DND-41 (cell line): ENCODE measurements at regions not wholly inside any gene's neighbourhood (a gene's known extent, or its start where the extent isn't known, plus 50 kb on each side); places are given as distances from the start of the nearest gene placed in this dataset.

Experiments
- ATAC-seq: fragments of 200-7000 bp; cut with Tn5 transposase; 3 replicates; pipeline ENCODE4 v1.9.1; 2021; ENCODE audit warnings: low read depth; ENCODE audit not compliant: insufficient read depth
- DNase-seq: peaks from one replicate; pipeline ENCODE4 v3.0.0-alpha.2; 2020
- H2AFZ ChIP-seq: 2 replicates; pipeline ENCODE4 v1.6.0; 2012; ENCODE audit warnings: low read depth, low read length
- H3K27ac ChIP-seq: 2 replicates; pipeline ENCODE4 v1.5.1; 2012; ENCODE audit warnings: low read length, inconsistent platforms
- H3K27me3 ChIP-seq: fragments of 200-600 bp; sonication (generic); 2 replicates; pipeline ENCODE4 v1.6.0; 2012; ENCODE audit warnings: low read length, mild to moderate bottlenecking, inconsistent platforms; ENCODE audit not compliant: insufficient read depth, poor library complexity
- H3K36me3 ChIP-seq: 2 replicates; pipeline ENCODE4 v1.5.1; 2012; ENCODE audit warnings: low read length, inconsistent platforms; ENCODE audit not compliant: insufficient read depth
- H3K4me1 ChIP-seq: 2 replicates; pipeline ENCODE4 v1.5.1; 2012; ENCODE audit warnings: mild to moderate bottlenecking, low read length; ENCODE audit not compliant: insufficient read depth
- H3K4me2 ChIP-seq: 2 replicates; pipeline ENCODE4 v1.6.0; 2012; ENCODE audit warnings: mild to moderate bottlenecking, moderate library complexity, low read length, inconsistent platforms; ENCODE audit not compliant: insufficient read depth
- H3K4me3 ChIP-seq, 2 experiments: fragments of 200-600 bp in 1 of 2; shearing (Covaris generic) in 1 of 2; 2 replicates each; pipeline ENCODE4 v1.5.1; 2012 to 2016; ENCODE audit warnings: inconsistent platforms in 2 of 2, low read length in 2 of 2, mild to moderate bottlenecking in 2 of 2, low read depth in 1 of 2, moderate library complexity in 1 of 2
- H3K79me2 ChIP-seq: 2 replicates; pipeline ENCODE4 v1.6.0; 2012; ENCODE audit warnings: low read length, inconsistent platforms; ENCODE audit not compliant: insufficient read depth
- H3K9ac ChIP-seq: 2 replicates; pipeline ENCODE4 v1.6.0; 2012; ENCODE audit warnings: low read depth, mild to moderate bottlenecking, inconsistent platforms, low read length, moderate library complexity
- H3K9me3 ChIP-seq: 2 replicates; pipeline ENCODE4 v1.5.1; 2012; ENCODE audit warnings: low read length, moderate library complexity, mild to moderate bottlenecking, inconsistent platforms; ENCODE audit not compliant: insufficient read depth, severe bottlenecking
- H4K20me1 ChIP-seq: 2 replicates; pipeline ENCODE4 v1.6.0; 2012; ENCODE audit warnings: low read length; ENCODE audit not compliant: insufficient read depth
- CTCF ChIP-seq: IDR thresholded peaks from 2 replicates; pipeline ENCODE4 v1.5.1; 2012; ENCODE audit warnings: borderline replicate concordance, low read length, moderate library complexity, mild to moderate bottlenecking; ENCODE audit not compliant: poor library complexity, severe bottlenecking; ENCODE audit errors: extremely low read depth
- EZH2 ChIP-seq: IDR thresholded peaks from 3 replicates; pipeline ENCODE4 v1.6.1; 2012; ENCODE audit warnings: borderline replicate concordance, low read depth, mild to moderate bottlenecking, moderate library complexity, low read length, inconsistent platforms; ENCODE audit not compliant: severe bottlenecking

GRCh38 chr20:62530643-62531032 lies 54.8 kb upstream of the GATA5 start:
- no peaks in the 10 kb centered on the region for H3K27me3 ChIP-seq
- no peaks in the 10 kb centered on the region for H3K4me1 ChIP-seq
- H2AFZ ChIP-seq: no peak overlapping the region
- no peak overlapping the region for H3K4me3 ChIP-seq
- no peak overlapping the region for H3K9ac ChIP-seq
- no peaks in the 10 kb centered on the region for H3K36me3 ChIP-seq
- no peak for DNase-seq
- TF ChIP-seq CTCF (no peak), EZH2 (no peak)
- no peaks in the 10 kb centered on the region for H3K79me2 ChIP-seq
- H4K20me1 ChIP-seq: peaks cover 10% of the 10 kb centered on the region; the same call in 1 of the 2 replicates
- ATAC-seq: no peak
- H3K27ac ChIP-seq: no peak overlapping the region
- no peaks in the 10 kb centered on the region for H3K9me3 ChIP-seq
- no peak overlapping the region for H3K4me2 ChIP-seq

GRCh38 chr20:62531046-62531838 lies 55.4 kb upstream of the GATA5 start:
- TF ChIP-seq CTCF (no peak), EZH2 (no peak)
- Histone ChIP-seq H3K36me3 (no peaks in the 10 kb centered on the region), H3K9me3 (no peaks in the 10 kb centered on the region), H3K4me3 (no peak overlapping the region), H3K27me3 (no peaks in the 10 kb centered on the region), H3K4me2 (no peak overlapping the region), H2AFZ (no peak overlapping the region), H3K9ac (no peak overlapping the region), H3K27ac (no peak overlapping the region), H3K79me2 (no peaks in the 10 kb centered on the region), H4K20me1 (peaks cover 4% of the 10 kb centered on the region), H3K4me1 (no peaks in the 10 kb centered on the region)
- DNase-seq: no peak
- ATAC-seq: no peak

- H3K4me3 ChIP-seq: no peak overlapping the region
- no peak overlapping the region for H2AFZ ChIP-seq
- ATAC-seq (no peak), DNase-seq (no peak)
- no peaks in the 10 kb centered on the region for H3K36me3 ChIP-seq
- no peak overlapping the region for H3K9ac ChIP-seq
- TF ChIP-seq EZH2 (no peak), CTCF (no peak)
- no peaks in the 10 kb centered on the region for H3K9me3 ChIP-seq
- no peak overlapping the region for H3K27ac ChIP-seq
- H3K4me1 ChIP-seq: no peaks in the 10 kb centered on the region
- H3K79me2 ChIP-seq: no peaks in the 10 kb centered on the region
- no peaks in the 10 kb centered on the region for H3K27me3 ChIP-seq
- no peak overlapping the region for H3K4me2 ChIP-seq
- H4K20me1 ChIP-seq: peaks cover 4% of the 10 kb centered on the region
These were observed 57.1 kb upstream of the GATA5 start for GRCh38 chr20:62532921-62533320.
